GM23248 (cell line): ENCODE measurements at regions not wholly inside any gene's neighbourhood (a gene's known extent, or its start where the extent isn't known, plus 50 kb on each side); places are given as distances from the start of the nearest gene placed in this dataset.

Source experiments
- EZH2 ChIP-seq: fragments of 200-600 bp; sonication (generic); IDR thresholded peaks from 2 replicates; pipeline ENCODE4 v1.6.1; 2018; ENCODE audit warnings: antibody characterized with exemption, mild to moderate bottlenecking; ENCODE audit not compliant: insufficient read depth, poor library complexity, severe bottlenecking
- EZH2phosphoT487 ChIP-seq: fragments of 200-600 bp; sonication (generic); IDR thresholded peaks from 2 replicates; pipeline ENCODE4 v1.6.1; 2018; ENCODE audit warnings: antibody characterized with exemption, moderate library complexity, mild to moderate bottlenecking, low read depth; ENCODE audit not compliant: insufficient read depth

- TF ChIP-seq EZH2phosphoT487, result no peak
- no peak for TF ChIP-seq EZH2
Observed at GRCh38 chr20:50280851-50281655, 90.4 kb downstream of the CEBPB start.
